8988T (cell line): ENCODE measurements at regions not wholly inside any gene's neighbourhood (a gene's known extent, or its start where the extent isn't known, plus 50 kb on each side); places are given as distances from the start of the nearest gene placed in this dataset.
"Not testable (repeated sequence)": the region's sequence is repeated elsewhere in the genome, so short reads cannot be mapped to it uniquely, and the experiment has no call there.

Experiments
- DNase-seq: peaks from one replicate; pipeline ENCODE4 v3.0.0; 2011

DNA sequence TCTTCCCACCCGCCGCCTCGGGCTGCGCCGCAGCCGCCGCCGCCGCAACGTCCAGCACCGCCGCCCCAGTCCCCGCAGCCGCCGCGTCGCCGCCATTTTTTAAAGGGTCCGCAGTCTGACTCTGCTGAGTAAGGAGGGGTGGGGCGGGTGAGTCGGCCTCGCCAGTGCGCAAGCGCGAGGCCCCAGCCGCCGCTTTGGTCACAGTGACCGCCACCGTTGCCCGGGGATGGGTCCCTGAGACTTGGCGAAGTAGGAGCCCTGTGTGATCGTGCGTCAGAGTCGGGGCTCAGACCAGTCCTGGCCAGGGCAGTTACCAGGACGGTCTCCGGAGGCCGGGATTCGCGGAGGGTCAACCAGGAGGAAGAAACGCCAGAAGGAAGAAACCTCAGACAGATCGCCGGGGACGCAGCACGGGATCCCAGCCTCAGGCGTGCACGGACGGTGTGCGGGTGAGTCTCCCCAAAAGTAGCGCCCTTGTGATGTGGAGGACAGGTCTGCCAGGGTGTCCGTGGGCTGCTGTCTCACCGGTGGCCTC is 1414.2 kb upstream of the PCDH10 start:
- not testable (repeated sequence) for DNase-seq

DNA sequence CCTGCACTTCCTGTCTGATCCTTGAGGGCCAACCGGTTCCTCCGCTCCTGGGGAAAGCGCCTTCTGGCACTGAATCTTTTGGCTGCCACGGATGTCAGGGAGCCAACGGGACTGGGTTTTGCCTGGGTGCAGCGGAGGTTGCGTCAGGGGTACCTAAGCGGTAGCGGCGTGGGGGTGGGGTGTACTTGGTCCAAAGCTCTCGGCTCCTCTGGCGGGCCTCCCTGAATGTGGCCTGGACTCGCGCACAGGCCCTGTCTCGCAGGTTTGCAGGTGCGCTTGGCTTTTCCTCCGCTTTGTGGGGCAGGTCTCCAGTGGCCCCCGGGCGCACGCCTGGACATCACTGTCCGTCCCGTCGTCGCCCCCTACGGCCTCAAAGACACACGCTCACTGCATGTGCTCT is 1410.1 kb upstream of the PCDH10 start:
- not testable (repeated sequence) for DNase-seq

DNA sequence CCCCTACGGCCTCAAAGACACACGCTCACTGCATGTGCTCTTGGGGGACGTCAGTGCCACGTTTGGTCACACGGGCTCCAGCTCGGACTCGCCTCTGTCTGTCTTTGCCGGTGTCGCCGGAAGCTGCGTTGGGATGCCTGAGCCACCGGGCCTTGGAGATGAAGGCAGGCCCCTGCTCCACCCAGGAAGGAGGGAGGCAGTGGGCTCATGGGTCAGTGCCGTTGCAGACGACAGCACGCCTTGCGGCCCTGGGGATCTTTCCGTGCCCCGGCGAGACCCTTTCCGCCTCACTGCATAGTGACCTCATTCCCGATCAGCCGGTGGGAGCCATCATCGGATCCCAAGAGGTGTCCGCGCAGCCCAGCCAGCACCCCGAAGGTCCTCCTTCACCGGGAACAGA is 1407.3 kb upstream of the PCDH10 start:
- DNase-seq = not testable (repeated sequence)

- DNase-seq = not testable (repeated sequence)
These were observed 1406.4 kb upstream of the PCDH10 start for GRCh38 chr4:131742536-131743205.

- not testable (repeated sequence) for DNase-seq
These were observed 1405.7 kb upstream of the PCDH10 start for GRCh38 chr4:131743348-131743747.

DNA sequence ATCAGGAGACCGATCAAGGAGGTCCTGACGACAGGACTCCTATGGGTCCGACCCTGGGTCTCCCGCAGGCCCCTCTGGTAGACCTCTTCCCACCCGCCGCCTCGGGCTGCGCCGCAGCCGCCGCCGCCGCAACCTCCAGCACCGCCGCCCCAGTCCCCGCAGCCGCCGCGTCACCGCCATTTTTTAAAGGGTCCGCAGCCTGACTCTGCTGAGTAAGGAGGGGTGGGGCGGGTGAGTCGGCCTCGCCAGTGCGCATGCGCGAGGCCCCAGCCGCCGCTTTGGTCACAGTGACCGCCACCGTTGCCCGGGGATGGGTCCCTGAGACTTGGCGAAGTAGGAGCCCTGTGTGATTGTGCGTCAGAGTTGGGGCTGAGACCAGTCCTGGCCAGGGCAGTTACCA is 1401.9 kb upstream of the PCDH10 start:
- not testable (repeated sequence) for DNase-seq

DNA sequence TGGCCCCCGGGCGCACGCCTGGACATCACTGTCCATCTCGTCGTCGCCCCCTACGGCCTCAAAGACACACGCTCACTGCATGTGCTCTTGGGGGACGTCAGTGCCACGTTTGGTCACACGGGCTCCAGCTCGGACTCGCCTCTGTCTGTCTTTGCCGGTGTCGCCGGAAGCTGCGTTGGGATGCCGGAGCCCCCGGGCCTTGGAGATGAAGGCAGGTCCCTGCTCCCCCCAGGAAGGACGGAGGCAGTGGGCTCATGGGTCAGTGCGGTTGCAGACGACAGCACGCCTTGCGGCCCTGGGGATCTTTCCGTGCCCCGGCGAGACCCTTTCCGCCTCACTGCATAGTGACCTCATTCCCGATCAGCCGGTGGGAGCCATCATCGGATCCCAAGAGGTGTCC is 1399.9 kb upstream of the PCDH10 start:
- DNase-seq = not testable (repeated sequence)

GRCh38 chr4:131750006-131750405 is 1399.1 kb upstream of the PCDH10 start:
- DNase-seq = not testable (repeated sequence)

DNA sequence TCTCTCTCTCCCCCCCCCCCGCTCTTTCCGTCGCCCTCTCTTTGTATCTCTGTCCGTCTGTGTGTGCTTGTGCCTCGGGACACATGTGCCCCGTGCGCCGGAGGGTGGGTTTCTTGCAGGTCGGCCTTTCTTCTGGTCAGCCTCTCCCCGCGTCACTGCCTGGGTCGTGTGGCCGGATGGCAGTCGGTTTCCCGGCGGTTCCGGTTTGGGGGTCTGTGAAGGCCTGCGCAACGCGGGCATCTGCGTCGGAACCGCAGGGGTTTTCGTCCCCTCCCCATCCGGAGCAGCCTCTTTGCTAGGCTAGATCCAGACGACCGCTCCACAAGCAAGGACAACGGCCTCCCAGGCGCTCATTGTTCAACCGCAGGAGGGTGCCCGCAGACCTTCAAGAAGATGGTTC is 1398.6 kb upstream of the PCDH10 start:
- DNase-seq = not testable (repeated sequence)

DNA sequence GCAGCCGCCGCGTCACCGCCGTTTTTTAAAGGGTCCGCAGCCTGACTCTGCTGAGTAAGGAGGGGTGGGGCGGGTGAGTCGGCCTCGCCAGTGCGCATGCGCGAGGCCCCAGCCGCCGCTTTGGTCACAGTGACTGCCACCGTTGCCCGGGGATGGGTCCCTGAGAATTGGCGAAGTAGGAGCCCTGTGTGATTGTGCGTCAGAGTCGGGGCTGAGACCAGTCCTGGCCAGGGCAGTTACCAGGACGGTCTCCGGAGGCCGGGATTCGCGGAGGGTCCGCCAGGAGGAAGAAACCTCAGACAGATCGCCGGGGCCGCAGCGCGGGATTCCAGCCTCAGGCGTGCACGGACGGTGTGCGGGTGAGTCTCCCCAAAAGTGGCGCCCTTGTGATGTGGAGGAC is 1386.9 kb upstream of the PCDH10 start:
- not testable (repeated sequence) for DNase-seq

DNA sequence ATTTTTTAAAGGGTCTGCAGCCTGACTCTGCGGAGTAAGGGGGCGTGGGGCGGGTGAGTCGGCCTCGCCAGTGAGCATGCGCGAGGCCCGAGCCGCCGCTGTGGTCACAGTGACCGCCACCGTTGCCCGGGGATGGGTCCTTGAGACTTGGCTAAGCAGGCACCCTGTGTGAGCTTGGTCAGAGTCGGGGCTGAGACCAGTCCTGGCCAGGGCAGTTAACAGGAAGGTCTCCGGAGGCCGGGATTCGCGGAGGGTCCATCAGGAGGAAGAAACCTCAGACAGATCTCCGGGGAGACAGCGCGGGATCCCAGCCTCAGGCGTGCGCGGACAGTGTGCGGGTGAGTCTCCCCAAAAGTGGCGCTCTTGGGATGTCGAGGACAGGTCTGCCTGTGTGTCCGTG is 1384.4 kb upstream of the PCDH10 start:
- DNase-seq = no peak

DNA sequence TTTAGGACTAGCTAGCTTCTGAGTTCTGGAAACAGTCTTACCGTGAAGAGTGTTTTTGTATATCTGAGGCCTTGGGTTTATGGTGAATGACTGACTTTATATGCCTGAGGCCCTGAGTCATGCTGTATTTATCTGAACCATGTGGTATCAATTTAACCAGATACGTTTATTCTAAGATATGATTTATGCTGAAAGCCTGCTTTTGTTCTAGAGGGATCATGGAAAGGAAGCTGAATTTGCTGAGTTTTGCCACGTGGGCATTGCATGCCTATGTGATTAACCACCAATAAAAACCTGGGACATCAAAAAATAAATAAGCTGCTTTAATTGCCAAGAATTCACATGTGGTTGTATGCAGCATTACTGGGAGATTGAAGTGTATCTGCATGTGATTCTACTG is 1374.7 kb upstream of the PCDH10 start:
- not testable (repeated sequence) for DNase-seq

- not testable (repeated sequence) for DNase-seq
These were observed 1338.5 kb upstream of the PCDH10 start for GRCh38 chr4:131810565-131810964.
